ENCODE measurements at regions not wholly inside any gene's neighbourhood (a gene's known extent, or its start where the extent isn't known, plus 50 kb on each side); places are given as distances from the start of the nearest gene placed in this dataset.

GRCh38 chr2:18304849-18305248 is 255.6 kb downstream of the RDH14 start:
- TF ChIP-seq ARNT (IDR thresholded peaks at IDR 0.05) (no peak), FOXM1 (IDR thresholded peaks at IDR 0.05; ENCODE audit: borderline replicate concordance) (no peak), L3MBTL2 (conservative IDR thresholded peaks at IDR 0.05) (no peak), SUZ12 (IDR thresholded peaks at IDR 0.05) (no peak), BHLHE40 (IDR thresholded peaks at IDR 0.05; ENCODE audit: borderline replicate concordance) (no peak), TARDBP (IDR thresholded peaks at IDR 0.05) (no peak), SP1 (IDR thresholded peaks at IDR 0.05) (no peak), ZNF384 (IDR thresholded peaks at IDR 0.05) (no peak), CTBP1 (IDR thresholded peaks at IDR 0.05; ENCODE audit: borderline replicate concordance) (no peak), ELF4 (IDR thresholded peaks at IDR 0.05) (no peak), HDGF (IDR thresholded peaks at IDR 0.05; ENCODE audit: borderline replicate concordance) (no peak), PKNOX1 (IDR thresholded peaks at IDR 0.05) (no peak), FOXK2 (IDR thresholded peaks at IDR 0.05) (no peak)
